Mammary epithelial cell (primary cell): ENCODE measurements at regions not wholly inside any gene's neighbourhood (a gene's known extent, or its start where the extent isn't known, plus 50 kb on each side); places are given as distances from the start of the nearest gene placed in this dataset.

Experiments used
- EZH2 ChIP-seq: IDR thresholded peaks from 2 replicates; pipeline ENCODE4 v1.6.1; 2012; ENCODE audit warnings: low read length, inconsistent platforms, borderline replicate concordance
- TF ChIP-seq, protein P1 (sequence below), 2 donors: IDR thresholded peaks in 1 of 2; conservative IDR thresholded peaks in 1 of 2; 2 replicates each; pipeline ENCODE4 v1.5.1; 2011 to 2012; ENCODE audit warnings: inconsistent platforms in 2 of 2, low read length in 2 of 2, mild to moderate bottlenecking in 2 of 2, control low read depth in 1 of 2, low read depth in 1 of 2; ENCODE audit not compliant: insufficient read depth in 1 of 2; ENCODE audit errors: extremely low read depth in 1 of 2

DNA sequence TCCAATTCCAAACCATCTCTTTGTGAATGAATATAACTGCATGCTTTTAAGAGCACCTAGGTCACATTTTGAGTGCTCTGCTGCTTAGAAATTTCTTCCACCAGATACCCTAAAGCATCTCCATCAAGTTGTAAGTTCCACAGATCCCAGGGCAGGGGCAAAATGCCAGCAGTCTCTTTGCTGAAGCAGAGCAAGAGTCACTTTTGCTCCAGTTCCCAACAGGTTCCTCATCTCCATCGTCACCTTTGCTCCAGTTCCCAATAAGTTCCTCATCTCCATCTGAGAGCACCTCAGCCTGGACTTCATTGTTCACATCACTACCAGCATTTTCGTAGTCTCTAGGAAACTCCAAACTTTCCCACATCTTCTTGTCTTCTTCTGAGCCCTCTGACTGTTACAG, 116.7 kb upstream of the ALKAL2 start:
- TF ChIP-seq EZH2: no peak
- TF ChIP-seq, protein P1, sequence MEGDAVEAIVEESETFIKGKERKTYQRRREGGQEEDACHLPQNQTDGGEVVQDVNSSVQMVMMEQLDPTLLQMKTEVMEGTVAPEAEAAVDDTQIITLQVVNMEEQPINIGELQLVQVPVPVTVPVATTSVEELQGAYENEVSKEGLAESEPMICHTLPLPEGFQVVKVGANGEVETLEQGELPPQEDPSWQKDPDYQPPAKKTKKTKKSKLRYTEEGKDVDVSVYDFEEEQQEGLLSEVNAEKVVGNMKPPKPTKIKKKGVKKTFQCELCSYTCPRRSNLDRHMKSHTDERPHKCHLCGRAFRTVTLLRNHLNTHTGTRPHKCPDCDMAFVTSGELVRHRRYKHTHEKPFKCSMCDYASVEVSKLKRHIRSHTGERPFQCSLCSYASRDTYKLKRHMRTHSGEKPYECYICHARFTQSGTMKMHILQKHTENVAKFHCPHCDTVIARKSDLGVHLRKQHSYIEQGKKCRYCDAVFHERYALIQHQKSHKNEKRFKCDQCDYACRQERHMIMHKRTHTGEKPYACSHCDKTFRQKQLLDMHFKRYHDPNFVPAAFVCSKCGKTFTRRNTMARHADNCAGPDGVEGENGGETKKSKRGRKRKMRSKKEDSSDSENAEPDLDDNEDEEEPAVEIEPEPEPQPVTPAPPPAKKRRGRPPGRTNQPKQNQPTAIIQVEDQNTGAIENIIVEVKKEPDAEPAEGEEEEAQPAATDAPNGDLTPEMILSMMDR (conservative IDR thresholded peaks at IDR 0.05 in 1 of 2, IDR thresholded peaks at IDR 0.05 in 1 of 2; ENCODE audit: extremely low read depth in 1 of 2, insufficient read depth in 1 of 2, low read depth in 1 of 2, low read length in 2 of 2): no peak
